ENCODE measurements at regions not wholly inside any gene's neighbourhood (a gene's known extent, or its start where the extent isn't known, plus 50 kb on each side); places are given as distances from the start of the nearest gene placed in this dataset.

GRCh38 chr4:148795156-148795864, 353.1 kb upstream of the NR3C2 start:
- TF ChIP-seq PBX3 (CRISPR knock-in tag; IDR thresholded peaks at IDR 0.05) (no peak), ATF2 (tag by site-specific recombination; IDR thresholded peaks at IDR 0.05; ENCODE audit: low read depth) (no peak), CTCF (tag by site-specific recombination; IDR thresholded peaks at IDR 0.05) (no peak), ZIC2 (tag by site-specific recombination; IDR thresholded peaks at IDR 0.05) (no peak), ZNF362 (tag by site-specific recombination; IDR thresholded peaks at IDR 0.05) (no peak), ZBTB11 (tag by site-specific recombination; conservative IDR thresholded peaks at IDR 0.05; ENCODE audit: low read depth) (no peak), PRDM2 (tag by site-specific recombination; IDR thresholded peaks at IDR 0.05; ENCODE audit: borderline replicate concordance) (no peak), REPIN1 (tag by site-specific recombination; IDR thresholded peaks at IDR 0.05; ENCODE audit: low read depth) (no peak), TCF7L2 (IDR thresholded peaks at IDR 0.05; ENCODE audit: borderline replicate concordance, low read depth, low read length) (no peak), ZBTB49 (tag by site-specific recombination; IDR thresholded peaks at IDR 0.05; ENCODE audit: low read depth) (no peak), ZNF354C (tag by site-specific recombination; IDR thresholded peaks at IDR 0.05; ENCODE audit: borderline replicate concordance, low read depth) (no peak), ZNF768 (tag by site-specific recombination; IDR thresholded peaks at IDR 0.05) (no peak), ZNF394 (tag by site-specific recombination; IDR thresholded peaks at IDR 0.05; ENCODE audit: borderline replicate concordance) (no peak)
